Endodermal cell (in vitro differentiated cells): ENCODE measurements at regions not wholly inside any gene's neighbourhood (a gene's known extent, or its start where the extent isn't known, plus 50 kb on each side); places are given as distances from the start of the nearest gene placed in this dataset.

Experiments used
- DNase-seq: peaks from one replicate; pipeline ENCODE4 v3.0.0-alpha.2; 2017
- H3K27ac ChIP-seq: 2 replicates; pipeline ENCODE4 v1.5.1; 2013; ENCODE audit warnings: mild to moderate bottlenecking, low read depth, low read length, moderate library complexity
- H3K27me3 ChIP-seq: 2 replicates; pipeline ENCODE4 v1.6.1; 2013; ENCODE audit warnings: mild to moderate bottlenecking, low read length, moderate library complexity; ENCODE audit not compliant: insufficient read depth, control insufficient read depth, poor library complexity, severe bottlenecking
- H3K36me3 ChIP-seq: 2 replicates; pipeline ENCODE4 v1.7.0; 2013; ENCODE audit warnings: mild to moderate bottlenecking, low read length, moderate library complexity; ENCODE audit not compliant: control insufficient read depth, insufficient read depth
- H3K4me1 ChIP-seq: one replicate; pipeline ENCODE4 v1.7.0; 2013; ENCODE audit warnings: low read length; ENCODE audit not compliant: control insufficient read depth, insufficient read depth
- H3K4me3 ChIP-seq: 2 replicates; pipeline ENCODE4 v1.5.1; 2013; ENCODE audit warnings: mild to moderate bottlenecking, low read length, moderate library complexity
- H3K9ac ChIP-seq: 2 replicates; pipeline ENCODE4 v1.6.1; 2013; ENCODE audit warnings: mild to moderate bottlenecking, low read length, moderate library complexity; ENCODE audit not compliant: poor library complexity, severe bottlenecking; ENCODE audit errors: extremely low read depth
- H3K9me3 ChIP-seq: 2 replicates; pipeline ENCODE4 v1.6.1; 2013; ENCODE audit warnings: mild to moderate bottlenecking, low read length, moderate library complexity; ENCODE audit not compliant: control insufficient read depth
- H3K27ac Mint-ChIP-seq: 2 replicates; pipeline ENCODE4 v1.8.0; 2020; ENCODE audit warnings: mixed read lengths
- H3K27me3 Mint-ChIP-seq: 2 replicates; pipeline ENCODE4 v1.8.0; 2021; ENCODE audit warnings: mild to moderate bottlenecking, mixed read lengths; ENCODE audit not compliant: insufficient read depth
- H3K36me3 Mint-ChIP-seq: 2 replicates; pipeline ENCODE4 v1.8.0; 2020; ENCODE audit warnings: low read depth, mixed read lengths
- H3K4me1 Mint-ChIP-seq: 2 replicates; pipeline ENCODE4 v1.8.0; 2020; ENCODE audit warnings: mixed read lengths
- H3K4me3 Mint-ChIP-seq: 2 replicates; pipeline ENCODE4 v1.8.0; 2020; ENCODE audit warnings: mild to moderate bottlenecking, moderate library complexity, mixed read lengths
- H3K9me3 Mint-ChIP-seq: 2 replicates; pipeline ENCODE4 v1.8.0; 2020; ENCODE audit warnings: mild to moderate bottlenecking, mixed read lengths
- CTCF ChIP-seq: fragments of 200-600 bp; sonication (generic); conservative IDR thresholded peaks from 2 replicates; pipeline ENCODE4 v1.5.0; 2021; ENCODE audit warnings: antibody characterized with exemption, mild to moderate bottlenecking
- WGBS, 2 experiments: methylation state at CpG; one replicate each; pipeline versions ENCODE4 v1.1.5 to v1.1.7; 2013; ENCODE audit warnings: missing lambda C conversion rate in 2 of 2, mixed read lengths in 1 of 2; ENCODE audit not compliant: insufficient coverage in 1 of 2, insufficient read length in 1 of 2; 5-methylcytosine and 5-hydroxymethylcytosine counted together

DNA sequence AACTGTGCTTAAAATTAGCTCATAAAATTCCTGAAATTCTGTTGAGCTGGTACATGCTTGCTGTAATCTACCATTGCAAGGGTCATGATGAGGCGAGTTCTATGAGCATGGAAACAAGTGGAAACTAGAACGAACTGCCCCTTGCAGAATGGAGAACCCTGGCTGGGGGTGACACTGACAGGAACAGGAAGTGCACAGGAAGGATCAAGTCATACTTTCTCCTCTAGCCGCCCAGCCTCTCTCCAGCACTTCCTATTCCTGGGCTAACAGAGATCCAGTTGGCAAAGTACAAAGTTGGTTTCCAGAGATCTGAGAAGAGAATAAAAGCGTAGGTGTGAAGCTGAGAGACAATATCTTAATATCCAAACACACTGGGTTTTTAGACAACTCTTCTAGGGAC, 414.2 kb upstream of the PODXL start:
- H3K27ac ChIP-seq: no peak overlapping the region
- WGBS, 2 experiments: 90 to 100% methylated on average over 2 to 4 of the region's 4 CpGs

DNA sequence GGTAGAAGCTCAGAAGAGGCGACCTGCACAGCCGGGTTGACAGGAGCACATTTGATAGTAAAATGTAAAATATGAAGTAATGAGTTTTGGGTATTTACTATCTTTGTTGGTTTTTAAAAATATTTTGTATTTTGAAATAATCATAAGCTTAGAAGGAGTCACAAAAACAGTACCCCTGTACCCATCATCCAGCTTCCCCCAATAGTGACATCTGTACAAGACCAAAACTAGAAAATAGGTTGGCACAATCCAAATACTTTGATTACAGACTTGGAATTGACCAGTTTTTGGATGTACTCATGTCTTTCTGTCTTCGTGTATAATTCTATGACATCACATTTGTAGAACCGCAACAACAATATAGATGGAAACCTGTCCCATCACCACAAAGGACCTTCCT, 413.1 kb upstream of the PODXL start:
- Mint-ChIP-seq H3K4me1 (no peaks in the 10 kb centered on the region), H3K27me3 (peaks cover 3% of the 10 kb centered on the region), H3K4me3 (no peak overlapping the region), H3K27ac (no peak overlapping the region), H3K9me3 (no peaks in the 10 kb centered on the region), H3K36me3 (no peaks in the 10 kb centered on the region)
- no peak overlapping the region for H3K27ac ChIP-seq
- DNase-seq: no peak
- no peak for TF ChIP-seq CTCF
- H3K36me3 ChIP-seq: no peaks in the 10 kb centered on the region
- WGBS, 2 experiments: 93 to 100% methylated on average over 2 to 4 of the region's 4 CpGs
- H3K9ac ChIP-seq: no peak overlapping the region
- H3K27me3 ChIP-seq: peaks cover 16% of the 10 kb centered on the region
- no peaks in the 10 kb centered on the region for H3K9me3 ChIP-seq
- no peaks in the 10 kb centered on the region for H3K4me1 ChIP-seq
- H3K4me3 ChIP-seq: no peak overlapping the region

More for the DNA sequence above, 414.2 kb upstream of the PODXL start:
- H3K9me3 ChIP-seq: no peaks in the 10 kb centered on the region
- no peaks in the 10 kb centered on the region for H3K36me3 Mint-ChIP-seq
- H3K4me1 ChIP-seq: no peaks in the 10 kb centered on the region
- no peak overlapping the region for H3K4me3 Mint-ChIP-seq
- H3K9me3 Mint-ChIP-seq: no peaks in the 10 kb centered on the region
- no peak for DNase-seq
- TF ChIP-seq CTCF: no peak
- H3K4me1 Mint-ChIP-seq: no peaks in the 10 kb centered on the region
- no peaks in the 10 kb centered on the region for H3K27me3 Mint-ChIP-seq
- H3K27ac Mint-ChIP-seq: no peak overlapping the region
- no peak overlapping the region for H3K4me3 ChIP-seq
- H3K27me3 ChIP-seq: peaks cover 5% of the 10 kb centered on the region
- no peaks in the 10 kb centered on the region for H3K36me3 ChIP-seq
- H3K9ac ChIP-seq: no peak overlapping the region

DNA sequence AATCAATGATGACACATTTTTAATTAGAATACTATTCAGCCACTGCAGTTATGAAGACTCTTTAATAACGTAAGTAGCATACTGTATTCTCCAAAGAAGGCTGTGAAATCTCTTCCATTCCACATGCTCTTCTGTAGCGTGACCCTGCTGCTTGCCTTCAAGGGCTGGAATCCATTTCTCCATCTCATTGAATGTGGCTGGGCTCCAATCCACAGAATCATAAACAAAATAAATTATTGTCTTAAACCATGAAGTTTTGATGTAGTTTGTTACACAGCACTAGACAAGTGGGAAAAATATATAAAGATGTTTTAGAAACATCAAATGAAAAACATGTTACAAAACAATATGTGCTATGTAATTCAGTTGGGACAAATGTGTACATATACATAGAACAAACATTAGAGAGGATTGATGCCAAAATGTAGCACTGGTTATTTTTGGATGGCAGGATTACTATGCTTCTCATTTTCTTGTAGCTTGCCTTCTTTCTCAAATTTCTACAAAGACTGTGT, 410.8 kb upstream of the PODXL start:
- no peaks in the 10 kb centered on the region for H3K4me1 Mint-ChIP-seq
- H3K36me3 Mint-ChIP-seq: no peaks in the 10 kb centered on the region
- no peaks in the 10 kb centered on the region for H3K36me3 ChIP-seq
- H3K4me1 ChIP-seq: no peaks in the 10 kb centered on the region
- no peak overlapping the region for H3K4me3 ChIP-seq
- peaks cover 3% of the 10 kb centered on the region for H3K27me3 Mint-ChIP-seq
- no peaks in the 10 kb centered on the region for H3K9me3 ChIP-seq
- H3K9me3 Mint-ChIP-seq: no peaks in the 10 kb centered on the region
- H3K27ac Mint-ChIP-seq: no peak overlapping the region
- H3K27me3 ChIP-seq: peaks cover 38% of the 10 kb centered on the region
- DNase-seq: no peak
- TF ChIP-seq CTCF: no peak
- H3K27ac ChIP-seq: no peak overlapping the region
- 80 to 92% methylated on average over 1 to 2 of the region's 2 CpGs for WGBS, 2 experiments
- no peak overlapping the region for H3K9ac ChIP-seq
- no peak overlapping the region for H3K4me3 Mint-ChIP-seq
